HS-5 (cell line): ENCODE measurements at regions not wholly inside any gene's neighbourhood (a gene's known extent, or its start where the extent isn't known, plus 50 kb on each side); places are given as distances from the start of the nearest gene placed in this dataset.
"Not testable (repeated sequence)": the region's sequence is repeated elsewhere in the genome, so short reads cannot be mapped to it uniquely, and the experiment has no call there.

Experiments
- DNase-seq: peaks from one replicate; pipeline ENCODE4 v3.0.0-alpha.2; 2012; ENCODE audit warnings: low read depth

DNA sequence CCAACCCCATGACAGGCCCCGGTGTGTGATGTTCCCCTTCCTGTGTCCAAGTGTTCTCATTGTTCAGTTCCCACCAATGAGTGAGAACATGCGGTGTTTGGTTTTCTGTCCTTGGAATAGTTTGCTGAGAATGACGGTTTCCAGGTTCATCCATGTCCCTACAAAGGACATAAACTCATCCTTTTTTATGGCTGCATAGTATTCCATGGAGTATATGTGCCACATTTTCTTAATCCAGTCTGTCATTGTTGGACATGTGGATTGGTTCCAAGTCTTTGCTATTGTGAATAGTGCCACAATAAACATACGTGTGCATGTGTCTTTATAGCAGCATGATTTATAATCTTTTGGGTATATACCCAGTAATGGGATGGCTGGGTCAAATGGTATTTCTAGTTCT, 293.1 kb downstream of the GATA3 start:
- not testable (repeated sequence) for DNase-seq

DNA sequence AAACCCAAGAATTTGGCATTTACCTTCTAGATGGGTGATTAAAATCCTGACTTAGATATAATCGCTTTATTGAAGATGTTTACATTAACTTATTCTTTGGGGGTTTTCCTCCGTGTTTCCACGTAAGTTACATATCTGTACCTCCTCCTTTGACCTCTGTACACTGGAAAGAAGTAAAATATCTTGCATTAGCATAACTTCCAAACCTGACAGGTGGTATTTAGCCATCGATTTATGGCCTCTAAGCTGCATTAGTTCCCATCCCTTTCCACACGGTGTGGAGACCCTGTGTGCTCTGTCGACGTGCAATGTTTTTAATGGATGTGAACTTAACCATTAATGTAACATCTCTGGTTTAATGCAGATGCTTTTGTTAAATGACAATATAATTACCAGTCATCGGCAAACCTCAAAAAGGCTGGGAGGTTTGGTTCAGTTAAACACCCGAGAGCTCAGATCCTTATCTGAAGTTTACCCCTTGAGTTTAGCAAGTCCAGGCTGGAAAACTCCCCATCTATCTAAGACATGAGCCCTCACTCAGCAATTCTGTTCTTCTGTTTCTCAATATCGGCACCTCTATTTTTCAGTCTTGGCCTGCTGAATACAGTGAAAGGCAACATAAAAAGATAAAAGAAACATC, 295.2 kb downstream of the GATA3 start:
- no peak for DNase-seq

DNA sequence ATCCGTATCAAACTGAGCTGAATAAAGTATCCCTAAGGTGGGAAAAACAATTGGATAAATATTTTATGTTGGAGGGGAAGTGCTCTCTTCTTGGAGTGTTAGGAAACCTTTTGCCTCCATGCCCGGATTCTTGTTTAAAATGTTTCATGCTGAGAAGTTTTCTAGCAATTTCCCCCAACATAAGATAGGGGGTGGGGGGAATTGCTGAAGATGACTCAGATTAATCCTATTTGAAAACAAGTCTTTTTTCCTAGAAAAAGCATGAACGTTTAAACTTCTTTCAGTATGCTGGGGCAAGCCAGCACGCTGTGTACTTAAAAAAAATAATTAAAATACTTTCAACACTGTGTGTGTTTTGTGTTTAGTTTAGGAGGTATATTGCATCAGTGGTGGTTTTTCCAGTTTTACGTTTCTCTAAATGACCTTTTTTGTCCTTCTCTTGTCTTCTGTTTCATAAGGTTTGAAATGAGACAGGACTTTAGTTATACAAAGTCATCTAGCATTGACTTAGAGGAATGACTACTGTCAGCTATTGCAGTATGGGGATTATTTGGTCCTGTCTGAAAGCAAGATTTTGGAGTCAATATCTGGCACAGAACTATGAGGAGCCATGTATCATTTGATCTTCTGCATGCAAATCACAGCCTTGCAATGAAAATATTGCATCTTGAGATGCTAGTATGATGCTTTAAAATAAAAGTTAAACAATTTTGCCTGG, 295.9 kb downstream of the GATA3 start:
- no peak for DNase-seq

DNA sequence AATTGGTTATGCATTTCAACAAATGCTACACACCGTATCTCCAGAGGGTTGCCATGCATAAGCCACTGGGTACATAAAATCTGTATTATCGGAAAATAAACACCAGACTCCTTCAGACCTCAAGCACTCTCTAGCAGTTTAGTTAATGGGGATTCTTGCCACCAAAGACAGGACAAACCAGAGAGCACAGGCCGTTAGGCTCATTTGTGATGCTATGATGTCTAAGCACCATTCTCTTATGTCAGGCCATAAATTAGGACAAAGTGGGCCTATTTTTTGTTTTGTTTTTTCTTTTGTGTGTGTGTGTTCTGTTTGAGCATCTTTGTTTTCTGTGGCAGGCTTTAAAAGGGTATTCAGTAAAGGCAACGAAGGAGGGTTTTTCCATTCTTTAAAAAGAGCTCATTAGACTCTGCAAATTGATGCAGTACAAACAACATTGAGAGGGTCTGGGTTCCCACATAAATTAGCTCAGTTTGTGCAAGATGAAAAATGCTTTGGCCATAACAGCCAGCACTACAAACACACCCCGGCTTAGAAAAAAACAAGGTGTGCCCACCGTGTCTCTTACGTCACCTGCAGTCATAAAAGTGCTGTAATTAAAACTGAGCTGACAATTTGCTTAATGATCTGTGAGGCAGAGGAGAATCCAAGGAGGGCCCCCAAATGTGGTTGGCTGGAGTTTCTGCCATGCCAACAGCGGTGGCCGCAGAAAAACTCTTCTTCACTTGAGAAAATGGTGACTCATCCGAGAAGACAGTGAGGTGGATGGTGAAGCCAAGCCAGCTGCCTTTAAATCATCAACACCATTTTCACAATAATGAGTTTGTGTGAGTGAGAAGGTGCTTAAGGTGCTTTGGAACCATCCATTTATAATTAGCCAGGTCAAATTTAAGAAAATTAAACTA, 297.9 kb downstream of the GATA3 start:
- DNase-seq = no peak

GRCh38 chr10:8356283-8356682, 301.8 kb downstream of the GATA3 start:
- DNase-seq = no peak

GRCh38 chr10:8359467-8359866, 305.0 kb downstream of the GATA3 start:
- DNase-seq = no peak

GRCh38 chr10:8360365-8360764, 305.9 kb downstream of the GATA3 start:
- no peak for DNase-seq

GRCh38 chr10:8360814-8361509, 306.5 kb downstream of the GATA3 start:
- DNase-seq = no peak

DNA sequence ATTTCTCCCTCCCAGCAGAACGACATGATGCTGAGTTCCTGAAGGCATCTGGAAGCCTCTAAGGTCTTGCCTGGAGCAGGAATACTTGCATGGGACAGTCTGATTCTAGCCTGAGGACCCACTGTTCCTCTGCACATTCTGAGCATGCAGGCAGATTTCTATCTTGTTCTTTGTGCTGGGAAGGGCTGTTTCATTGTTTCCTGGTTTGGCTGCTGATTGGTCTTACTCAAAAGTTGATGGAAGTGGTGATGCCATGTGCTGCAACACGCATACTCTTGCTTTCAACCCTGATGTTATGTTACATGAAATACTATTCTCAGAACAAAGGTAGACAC, 307.0 kb downstream of the GATA3 start:
- DNase-seq = no peak

DNA sequence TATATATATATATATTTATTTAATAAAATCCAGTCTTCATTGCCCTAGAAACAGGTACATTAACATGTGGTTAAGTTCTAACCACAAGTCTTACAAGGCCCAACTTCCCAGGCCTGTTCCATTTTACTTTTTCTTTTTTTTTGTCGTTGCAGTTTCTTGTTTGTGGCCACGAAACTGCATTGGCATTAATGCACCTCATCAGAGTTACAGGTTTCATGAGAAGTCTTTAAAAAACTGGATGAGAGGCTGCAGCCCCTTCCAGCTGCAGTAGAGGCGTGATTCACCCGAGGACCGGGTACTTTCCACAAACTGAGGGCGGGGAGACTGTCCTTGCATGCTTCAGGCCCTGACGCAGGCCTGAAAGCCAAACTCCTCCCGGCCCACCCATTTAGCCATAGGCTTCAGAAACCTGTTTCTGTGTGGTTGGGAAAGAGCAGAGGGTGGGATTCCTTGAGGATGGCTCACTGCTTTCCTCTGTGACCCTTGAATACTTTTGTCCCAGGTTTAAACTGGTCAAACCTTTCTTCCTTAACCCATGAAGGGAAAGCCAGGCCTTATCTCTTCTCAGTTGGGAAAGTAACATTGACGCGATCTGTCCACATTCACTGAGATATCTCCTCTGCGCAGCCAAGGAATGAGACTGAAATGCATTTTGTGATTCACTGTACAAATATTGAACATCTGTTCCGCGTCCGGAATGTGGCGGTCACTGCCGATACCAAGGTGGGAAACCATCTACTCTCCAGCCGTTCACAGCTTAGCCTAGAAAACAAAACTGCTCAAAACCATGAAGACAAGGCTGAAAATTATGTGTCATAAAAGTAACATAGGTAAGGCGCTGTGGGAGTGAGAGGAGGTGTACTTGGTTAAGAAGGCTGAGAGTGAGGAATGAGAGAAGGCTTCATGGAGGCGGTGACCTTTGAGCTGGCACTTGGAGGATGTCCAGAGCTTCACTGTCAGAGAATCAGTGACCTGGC, 311.7 kb downstream of the GATA3 start:
- no peak for DNase-seq

DNA sequence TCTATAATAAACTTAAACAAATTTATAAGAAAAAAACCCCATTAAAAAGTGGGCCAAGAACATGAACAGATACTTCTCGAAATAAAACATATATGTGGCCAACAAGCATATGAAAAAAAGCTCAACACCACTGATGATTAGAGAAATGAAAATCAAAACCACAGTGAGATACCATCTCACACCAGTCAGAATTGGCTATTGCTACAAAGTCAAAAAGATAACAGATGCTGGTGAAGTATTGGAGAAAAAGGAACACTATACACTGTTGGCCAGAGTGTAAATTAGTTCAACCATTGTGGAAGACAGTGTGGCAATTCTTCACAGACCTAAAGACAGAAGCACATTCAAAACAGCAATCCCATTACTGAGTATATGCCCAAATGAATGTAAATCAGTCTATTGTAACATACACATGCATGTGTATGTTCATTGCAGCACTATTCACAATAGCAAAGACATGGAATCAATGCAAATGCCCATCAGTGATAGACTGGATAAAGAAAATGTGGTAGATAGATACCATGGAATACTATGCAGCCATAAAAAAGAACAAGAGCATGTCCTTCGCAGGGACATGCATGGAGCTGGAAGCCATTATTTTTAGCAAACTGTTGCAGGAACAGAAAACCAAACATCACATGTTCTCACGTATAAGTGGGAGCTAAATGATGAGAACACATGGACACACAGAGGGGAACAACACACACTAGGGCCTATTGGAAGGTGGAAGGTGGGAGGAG, 313.4 kb downstream of the GATA3 start:
- not testable (repeated sequence) for DNase-seq

- no peak for DNase-seq
Observed at GRCh38 chr10:8369666-8370065, 315.2 kb downstream of the GATA3 start.

DNA sequence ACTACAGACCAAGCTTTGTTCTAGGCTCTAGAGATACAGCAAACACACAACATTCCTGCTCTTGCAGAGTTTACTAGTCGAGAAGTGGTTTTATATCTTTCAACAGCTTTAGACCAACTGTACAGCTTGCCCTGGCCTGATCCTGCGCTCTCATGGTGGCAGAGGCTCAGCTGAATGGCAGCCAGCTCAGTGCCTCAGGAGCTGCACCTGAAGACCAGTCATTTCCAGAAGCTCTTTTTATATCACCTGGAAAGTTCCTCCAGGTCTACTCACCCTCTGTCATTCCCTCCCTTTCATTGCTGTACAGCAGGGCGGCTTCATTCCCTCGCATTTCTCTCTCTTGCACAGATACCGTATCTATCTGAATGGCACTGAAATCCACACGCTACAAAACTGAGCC, 319.8 kb downstream of the GATA3 start:
- DNase-seq = no peak

DNA sequence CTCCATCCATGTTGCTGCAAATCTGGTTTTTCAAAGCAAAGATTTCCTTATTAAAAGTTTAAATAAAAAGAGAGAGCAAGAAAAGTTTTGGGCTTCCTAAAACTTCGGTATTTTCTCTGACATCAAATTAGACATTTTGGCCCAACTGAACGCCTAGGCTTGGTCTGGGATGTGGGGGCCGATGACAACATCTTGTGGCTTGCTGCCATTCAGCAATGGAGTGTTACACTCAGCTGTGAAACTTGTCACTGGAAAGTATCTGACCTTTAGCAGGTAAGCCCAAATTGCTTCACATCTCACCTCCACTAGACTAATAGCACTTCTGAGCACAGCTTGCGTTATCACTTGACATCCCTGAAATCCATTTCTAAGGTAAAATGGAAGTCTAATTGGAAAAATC, 320.6 kb downstream of the GATA3 start:
- DNase-seq = no peak

DNA sequence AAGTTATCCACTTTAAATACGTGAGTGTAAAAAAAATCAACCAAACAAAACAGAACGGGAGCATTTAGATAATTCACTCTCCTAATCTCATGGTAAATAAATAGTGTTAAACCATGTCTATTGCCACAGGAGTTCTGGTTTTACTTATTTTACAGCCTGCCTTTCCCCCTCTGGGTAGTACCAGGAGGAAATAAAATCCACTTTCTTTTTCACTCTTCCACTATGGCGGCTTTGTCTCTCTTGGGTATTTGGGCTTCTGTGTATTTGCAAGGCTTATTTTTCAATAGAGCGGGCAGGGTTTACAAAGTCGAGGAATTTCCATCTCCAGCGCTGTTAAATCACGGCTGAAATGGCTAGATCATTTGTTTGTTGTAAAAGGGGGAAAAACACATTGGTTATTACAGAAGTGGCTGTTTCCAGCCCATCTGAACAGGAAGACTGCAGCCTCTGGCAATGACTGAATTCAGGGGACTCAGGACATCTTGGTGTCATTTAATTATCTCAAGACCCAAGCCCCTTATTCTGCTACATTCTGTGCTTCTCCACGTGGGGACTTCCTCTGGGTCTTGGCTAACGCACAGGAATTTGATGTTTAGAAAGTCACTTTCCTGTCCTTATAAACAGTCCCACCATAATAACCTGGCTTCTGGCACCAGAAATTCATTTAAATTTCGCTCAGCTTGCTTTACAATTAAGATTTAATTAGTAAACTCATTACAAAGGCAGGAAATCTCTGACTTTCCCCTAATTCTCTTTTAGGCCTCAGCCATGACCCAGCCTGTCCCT, 323.9 kb downstream of the GATA3 start:
- no peak for DNase-seq

- DNase-seq = no peak
Observed at GRCh38 chr10:8379906-8380832, 325.7 kb downstream of the GATA3 start.

GRCh38 chr10:8380833-8381496, 326.5 kb downstream of the GATA3 start:
- no peak for DNase-seq

- no peak for DNase-seq
Observed at GRCh38 chr10:8386781-8387180, 332.3 kb downstream of the GATA3 start.
